SK-N-SH treated with all-trans-retinoic acid at 6 μM for 48 hours (cell line): ENCODE measurements at regions not wholly inside any gene's neighbourhood (a gene's known extent, or its start where the extent isn't known, plus 50 kb on each side); places are given as distances from the start of the nearest gene placed in this dataset.

Experiments
- ARNTL ChIP-seq: fragments of 450-650 bp; formaldehyde crosslinking; IDR thresholded peaks from 2 replicates; pipeline ENCODE4 v1.5.0; 2020; ENCODE audit warnings: low read depth, mild to moderate bottlenecking, moderate library complexity, borderline replicate concordance
- CREB5 ChIP-seq: fragments of 250-450 bp; sonication (Bioruptor Pico); IDR thresholded peaks from 2 replicates; pipeline ENCODE4 v1.5.1; 2020; ENCODE audit warnings: low read depth, mild to moderate bottlenecking, moderate library complexity
- CSDC2 ChIP-seq: fragments of 250-450 bp; sonication (Bioruptor Pico); IDR thresholded peaks from 2 replicates; pipeline ENCODE4 v1.5.0; 2020; ENCODE audit warnings: mild to moderate bottlenecking, moderate library complexity
- ESRRG ChIP-seq: fragments of 250-450 bp; sonication (Bioruptor Pico); IDR thresholded peaks from 2 replicates; pipeline ENCODE4 v1.6.1; 2021; ENCODE audit warnings: mild to moderate bottlenecking
- ISL1 ChIP-seq: fragments of 250-450 bp; sonication (Bioruptor Pico); IDR thresholded peaks from 2 replicates; pipeline ENCODE4 v2.1.2; 2022; ENCODE audit warnings: mild to moderate bottlenecking, moderate library complexity
- POU6F1 ChIP-seq: fragments of 250-450 bp; sonication (Bioruptor Pico); IDR thresholded peaks from 2 replicates; pipeline ENCODE4 v1.8.0; 2021; ENCODE audit warnings: low read depth, mild to moderate bottlenecking, moderate library complexity, borderline replicate concordance
- PPARA ChIP-seq: fragments of 250-450 bp; sonication (Bioruptor Pico); IDR thresholded peaks from 2 replicates; pipeline ENCODE4 v1.5.0; 2020; ENCODE audit warnings: mild to moderate bottlenecking, borderline replicate concordance
- RARB ChIP-seq: fragments of 250-450 bp; sonication (Bioruptor Pico); IDR thresholded peaks from 2 replicates; pipeline ENCODE4 v1.8.0; 2021; ENCODE audit warnings: mild to moderate bottlenecking, moderate library complexity
- TOX ChIP-seq: fragments of 250-450 bp; sonication (Bioruptor Pico); IDR thresholded peaks from 2 replicates; pipeline ENCODE4 v1.8.0; 2021; ENCODE audit warnings: mild to moderate bottlenecking, moderate library complexity, borderline replicate concordance
- ZFP30 ChIP-seq: fragments of 450-650 bp; formaldehyde crosslinking; IDR thresholded peaks from 2 replicates; pipeline ENCODE4 v1.5.0; 2022; ENCODE audit warnings: mild to moderate bottlenecking, moderate library complexity
- ZNF565 ChIP-seq: fragments of 450-650 bp; formaldehyde crosslinking; conservative IDR thresholded peaks from 2 replicates; pipeline ENCODE4 v1.5.0; 2020; ENCODE audit warnings: low read depth, mild to moderate bottlenecking, moderate library complexity
- ZNF70 ChIP-seq: fragments of 450-650 bp; formaldehyde crosslinking; IDR thresholded peaks from 2 replicates; pipeline ENCODE4 v1.5.0; 2020; ENCODE audit warnings: mild to moderate bottlenecking, moderate library complexity
- TF ChIP-seq, protein P1 (sequence below): fragments of 250-450 bp; sonication (Bioruptor Pico); IDR thresholded peaks from 2 replicates; pipeline ENCODE4 v1.5.0; 2020; ENCODE audit warnings: mild to moderate bottlenecking, moderate library complexity

DNA sequence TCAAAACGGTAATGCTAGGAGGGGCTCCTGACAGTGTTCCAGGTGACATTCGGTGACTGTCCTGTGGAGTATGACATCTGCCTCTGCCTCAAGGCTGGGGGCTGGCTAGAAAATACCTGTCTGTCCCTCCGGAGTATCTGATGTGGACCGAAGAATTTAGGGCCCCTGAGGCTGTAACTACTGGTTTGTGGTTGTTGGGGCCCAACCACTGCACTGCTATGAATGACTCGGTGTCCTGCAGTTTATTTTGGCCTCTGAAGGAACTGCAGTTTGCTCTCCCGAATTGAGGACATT lies 198.9 kb upstream of the CAND1 start:
- no peak for TF ChIP-seq RARB
- TF ChIP-seq TOX (CRISPR knock-in tag), result no peak
- no peak for TF ChIP-seq CREB5 (CRISPR knock-in tag)
- TF ChIP-seq ARNTL (CRISPR knock-in tag), result no peak
- TF ChIP-seq ZFP30, result no peak
- TF ChIP-seq, protein P1, sequence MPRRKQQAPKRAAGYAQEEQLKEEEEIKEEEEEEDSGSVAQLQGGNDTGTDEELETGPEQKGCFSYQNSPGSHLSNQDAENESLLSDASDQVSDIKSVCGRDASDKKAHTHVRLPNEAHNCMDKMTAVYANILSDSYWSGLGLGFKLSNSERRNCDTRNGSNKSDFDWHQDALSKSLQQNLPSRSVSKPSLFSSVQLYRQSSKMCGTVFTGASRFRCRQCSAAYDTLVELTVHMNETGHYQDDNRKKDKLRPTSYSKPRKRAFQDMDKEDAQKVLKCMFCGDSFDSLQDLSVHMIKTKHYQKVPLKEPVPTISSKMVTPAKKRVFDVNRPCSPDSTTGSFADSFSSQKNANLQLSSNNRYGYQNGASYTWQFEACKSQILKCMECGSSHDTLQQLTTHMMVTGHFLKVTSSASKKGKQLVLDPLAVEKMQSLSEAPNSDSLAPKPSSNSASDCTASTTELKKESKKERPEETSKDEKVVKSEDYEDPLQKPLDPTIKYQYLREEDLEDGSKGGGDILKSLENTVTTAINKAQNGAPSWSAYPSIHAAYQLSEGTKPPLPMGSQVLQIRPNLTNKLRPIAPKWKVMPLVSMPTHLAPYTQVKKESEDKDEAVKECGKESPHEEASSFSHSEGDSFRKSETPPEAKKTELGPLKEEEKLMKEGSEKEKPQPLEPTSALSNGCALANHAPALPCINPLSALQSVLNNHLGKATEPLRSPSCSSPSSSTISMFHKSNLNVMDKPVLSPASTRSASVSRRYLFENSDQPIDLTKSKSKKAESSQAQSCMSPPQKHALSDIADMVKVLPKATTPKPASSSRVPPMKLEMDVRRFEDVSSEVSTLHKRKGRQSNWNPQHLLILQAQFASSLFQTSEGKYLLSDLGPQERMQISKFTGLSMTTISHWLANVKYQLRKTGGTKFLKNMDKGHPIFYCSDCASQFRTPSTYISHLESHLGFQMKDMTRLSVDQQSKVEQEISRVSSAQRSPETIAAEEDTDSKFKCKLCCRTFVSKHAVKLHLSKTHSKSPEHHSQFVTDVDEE (CRISPR knock-in tag), result no peak
- no peak for TF ChIP-seq ZNF70 (CRISPR knock-in tag)
- no peak for TF ChIP-seq ZNF565 (CRISPR knock-in tag)
- TF ChIP-seq ESRRG (CRISPR knock-in tag), result no peak
- TF ChIP-seq PPARA (CRISPR knock-in tag), result no peak
- no peak for TF ChIP-seq POU6F1 (CRISPR knock-in tag)
- no peak for TF ChIP-seq ISL1
- TF ChIP-seq CSDC2 (CRISPR knock-in tag), result no peak
